GM18909 (cell line): ENCODE measurements at regions not wholly inside any gene's neighbourhood (a gene's known extent, or its start where the extent isn't known, plus 50 kb on each side); places are given as distances from the start of the nearest gene placed in this dataset.

Experiments used
- ATAC-seq: cut with Tn5 transposase; IDR thresholded peaks from one replicate; pipeline ENCODE4 v1.9.1; 2021; ENCODE audit warnings: mild to moderate bottlenecking; ENCODE audit not compliant: unreplicated experiment, poor library complexity

GRCh38 chr4:185966549-185966948 is 102.4 kb upstream of the TLR3 start:
- ATAC-seq = no peak

DNA sequence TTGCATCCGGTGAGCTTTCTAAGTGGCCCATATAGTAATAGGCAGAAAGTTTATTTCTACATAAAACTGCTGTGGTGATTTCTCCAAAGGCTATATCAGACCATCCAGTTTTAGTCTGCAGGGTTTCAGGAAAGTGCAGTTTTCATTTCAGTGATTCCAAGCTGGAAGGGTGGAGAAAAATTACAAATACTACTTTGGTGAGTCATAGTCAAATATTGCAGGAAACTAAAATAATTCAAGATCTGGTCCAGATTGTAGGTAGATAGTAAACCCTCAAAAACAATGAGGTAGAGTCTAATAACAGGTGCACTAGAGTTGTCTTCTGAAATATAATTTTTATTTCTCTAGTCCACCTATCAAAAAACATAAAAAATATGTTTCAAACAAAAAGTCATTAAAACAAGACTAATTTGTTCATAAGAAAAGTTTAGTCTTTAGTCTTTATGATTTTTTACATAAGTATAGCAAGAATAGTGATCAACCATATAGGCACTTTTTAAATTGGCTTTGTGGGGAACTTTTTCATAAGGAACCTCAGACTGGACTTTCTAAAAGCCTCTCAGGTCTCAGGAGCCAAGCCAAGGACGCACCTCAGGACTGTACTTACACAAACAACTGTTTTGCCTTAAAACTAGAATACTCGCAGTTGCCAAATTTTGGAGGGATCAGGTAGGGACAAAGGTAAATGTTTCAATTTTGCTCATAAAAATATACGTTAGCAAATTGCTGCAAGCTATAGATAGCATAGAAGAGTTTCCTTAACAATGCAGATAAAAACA is 101.8 kb upstream of the TLR3 start:
- no peak for ATAC-seq

DNA sequence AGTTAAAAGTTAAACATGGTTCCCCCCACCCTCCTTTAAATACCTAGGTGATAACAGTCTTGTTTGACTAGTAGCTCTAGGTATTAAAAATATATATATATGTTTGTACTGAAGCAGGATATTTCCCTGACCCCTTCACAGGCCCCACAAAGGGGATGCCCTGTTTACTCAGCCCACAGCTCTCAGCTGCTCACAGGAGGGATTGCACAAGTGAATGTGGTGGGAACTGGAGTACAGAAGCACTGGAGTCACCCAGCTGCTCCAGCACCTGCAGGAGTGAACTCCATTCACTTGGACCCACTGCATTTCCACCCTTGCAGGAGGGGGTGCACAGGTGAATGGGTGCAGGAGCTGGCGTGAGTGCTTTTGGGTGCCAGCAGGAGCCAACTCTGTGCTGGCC is 99.3 kb upstream of the TLR3 start:
- no peak for ATAC-seq

- ATAC-seq = no peak
Observed at GRCh38 chr4:185987961-185988627, 80.9 kb upstream of the TLR3 start.

- no peak for ATAC-seq
Observed at GRCh38 chr4:185991770-185992169, 77.2 kb upstream of the TLR3 start.

GRCh38 chr4:185992585-185992984 is 76.4 kb upstream of the TLR3 start:
- no peak for ATAC-seq

DNA sequence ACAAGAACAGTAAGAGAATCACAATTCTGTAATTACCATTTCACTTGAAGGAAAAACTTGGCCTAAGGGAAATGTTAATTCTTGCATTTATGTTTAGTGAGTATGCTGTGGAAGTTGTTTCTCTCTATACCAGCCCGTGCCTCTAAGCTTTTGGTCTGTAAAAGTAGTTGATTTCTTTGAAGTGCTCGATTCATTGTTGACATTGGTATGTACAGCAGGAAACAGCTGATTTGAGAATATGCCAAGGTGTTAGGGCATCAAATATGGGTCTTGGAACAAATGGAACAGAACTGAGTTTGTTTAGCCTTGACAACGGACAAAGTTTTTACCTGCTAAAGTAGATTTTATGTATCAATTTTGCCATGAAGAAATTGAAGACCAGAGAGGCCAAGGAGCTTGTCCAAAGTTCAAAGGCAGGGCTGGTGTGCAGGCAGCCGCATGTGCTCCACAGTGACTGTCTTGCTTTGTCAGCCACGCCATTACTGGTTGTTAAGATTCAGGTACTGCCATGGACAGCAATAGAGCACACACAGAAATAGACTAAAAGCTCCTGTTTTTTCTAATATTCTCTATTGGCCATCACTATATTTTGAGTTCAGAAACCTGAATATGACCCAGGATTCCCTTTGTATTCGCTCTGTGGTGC is 75.5 kb upstream of the TLR3 start:
- no peak for ATAC-seq

DNA sequence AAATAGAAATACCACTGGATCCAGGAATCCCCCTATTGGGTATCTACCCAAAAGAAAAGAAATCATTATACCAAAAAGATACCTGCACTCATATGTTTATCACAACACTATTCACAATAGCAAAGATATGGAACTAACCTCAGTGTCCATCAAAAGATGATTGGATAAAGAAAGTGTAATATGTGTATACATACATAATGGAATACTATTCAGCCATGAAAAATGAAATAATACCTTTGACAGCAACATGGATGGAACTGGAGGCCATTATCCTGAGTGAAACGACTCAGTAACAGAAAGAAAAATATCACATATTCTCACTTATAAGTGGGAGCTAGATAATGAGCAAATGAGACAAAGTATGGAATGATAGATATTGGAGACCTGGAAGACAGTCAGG is 74.2 kb upstream of the TLR3 start:
- ATAC-seq = no peak

DNA sequence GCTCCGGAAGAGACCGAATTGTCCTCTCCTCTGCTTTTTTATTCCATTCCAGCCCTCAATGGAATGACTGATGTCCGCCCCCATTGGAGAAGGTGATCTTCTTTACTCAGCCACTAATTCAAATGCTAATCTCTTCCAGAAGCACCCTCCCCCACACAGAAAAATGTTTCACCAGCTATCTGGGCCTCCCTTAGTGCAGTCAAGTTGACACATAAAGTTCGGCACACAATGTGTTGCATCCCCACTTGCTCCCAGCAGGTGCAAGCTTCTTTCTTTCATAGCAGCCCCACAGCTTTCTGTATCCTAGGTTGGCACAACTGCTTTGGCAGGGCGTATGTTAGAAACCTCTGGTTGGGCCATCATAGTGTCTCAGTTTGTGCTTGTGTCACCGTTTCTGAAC is 73.3 kb upstream of the TLR3 start:
- ATAC-seq = no peak

DNA sequence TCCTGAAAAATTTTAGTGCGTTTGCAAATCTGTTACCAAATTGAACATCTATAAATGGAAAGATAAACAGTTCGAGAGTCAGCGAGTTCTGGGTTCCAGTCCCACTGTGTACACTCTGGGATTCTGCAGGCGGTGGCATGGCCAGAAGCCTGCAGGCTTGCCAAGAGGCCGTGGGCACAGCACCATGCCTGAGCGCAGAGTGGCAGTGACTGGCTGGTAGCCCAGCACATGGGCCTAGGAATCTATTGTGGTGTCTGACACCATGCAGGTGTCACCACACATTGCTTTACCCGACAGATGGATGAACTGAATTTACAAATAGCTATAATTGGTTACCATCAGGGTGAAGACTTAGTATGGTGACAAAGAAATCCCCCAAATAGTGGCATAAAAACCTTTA is 71.7 kb upstream of the TLR3 start:
- ATAC-seq = no peak

- no peak for ATAC-seq
Observed at GRCh38 chr4:185998791-185999190, 70.2 kb upstream of the TLR3 start.

- ATAC-seq = no peak
Observed at GRCh38 chr4:185999207-185999606, 69.7 kb upstream of the TLR3 start.

DNA sequence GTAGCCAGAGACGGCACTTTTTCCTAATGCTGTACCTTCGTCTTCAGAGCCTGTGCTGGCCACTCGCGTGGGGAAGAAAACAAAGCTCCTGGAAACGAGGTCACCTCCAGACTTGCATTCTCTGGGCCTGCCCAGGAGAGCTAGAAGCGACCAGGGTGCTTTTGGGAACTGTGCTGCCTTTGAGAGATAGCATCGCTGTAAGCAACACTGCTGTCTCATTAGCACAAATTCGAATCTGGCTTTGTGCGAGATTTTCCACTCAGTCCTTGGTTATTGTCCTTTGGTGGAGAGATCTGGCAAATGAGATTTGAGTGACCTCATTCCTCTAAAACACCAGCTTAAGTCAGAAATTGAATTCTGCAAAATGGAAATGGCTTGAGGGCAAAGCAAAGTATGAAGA is 66.1 kb upstream of the TLR3 start:
- ATAC-seq = no peak

DNA sequence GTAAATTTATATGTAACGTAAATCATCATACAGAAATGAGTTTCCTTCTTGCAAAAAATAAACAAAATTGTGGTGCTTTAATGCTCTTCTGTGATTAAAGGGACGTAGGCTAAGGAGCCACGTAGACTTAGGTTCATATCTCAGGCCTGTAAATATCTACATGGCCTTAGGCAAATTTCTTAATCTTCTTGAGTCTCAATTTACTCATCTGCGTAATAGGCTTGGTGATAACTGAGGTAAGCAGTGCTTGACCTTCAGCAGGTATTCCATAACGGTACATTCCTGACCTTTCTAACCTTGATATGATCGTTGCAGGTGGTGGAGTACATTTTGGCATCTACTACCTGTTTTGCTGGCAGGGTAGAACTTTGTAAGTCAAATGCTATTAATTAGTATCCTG is 65.2 kb upstream of the TLR3 start:
- no peak for ATAC-seq

DNA sequence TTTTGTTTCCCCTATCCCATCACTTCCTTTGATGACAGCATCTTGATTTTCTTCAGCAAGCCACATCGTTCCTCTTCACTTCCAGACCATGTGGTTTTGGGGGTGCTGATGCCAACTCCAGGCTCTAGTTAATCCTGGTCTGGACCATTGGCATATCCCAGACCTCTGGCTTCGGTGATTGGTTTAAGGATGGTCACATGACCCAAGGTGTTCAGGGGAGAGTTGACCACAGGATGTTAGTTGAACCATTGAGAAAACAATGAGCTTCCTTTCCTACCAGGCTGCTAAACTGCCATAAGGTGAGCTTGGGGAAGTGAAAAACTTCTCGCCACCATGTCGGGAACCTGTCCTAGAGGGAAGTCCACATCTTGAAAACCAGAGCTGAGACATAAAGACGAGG is 60.9 kb upstream of the TLR3 start:
- no peak for ATAC-seq

DNA sequence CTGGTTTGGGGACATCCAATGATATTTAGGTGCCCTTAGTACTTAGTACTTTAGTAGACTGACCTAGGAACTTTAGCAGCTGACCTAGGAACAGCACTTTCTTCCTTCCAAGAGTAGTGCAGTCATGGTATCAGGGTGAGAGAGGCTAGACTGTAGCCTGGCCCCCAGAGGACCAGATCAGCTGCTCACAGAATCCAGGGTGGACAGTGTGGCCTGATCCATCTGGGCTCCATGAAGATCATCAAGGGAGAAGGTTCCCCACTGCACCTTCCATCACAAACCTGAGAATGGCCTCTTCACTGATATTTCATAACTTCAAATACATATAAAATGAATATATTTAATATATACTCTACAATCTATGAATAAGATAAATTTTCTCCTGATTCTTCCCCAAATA is 59.0 kb upstream of the TLR3 start:
- no peak for ATAC-seq

- ATAC-seq = no peak
Observed at GRCh38 chr4:186010821-186011220, 58.1 kb upstream of the TLR3 start.

DNA sequence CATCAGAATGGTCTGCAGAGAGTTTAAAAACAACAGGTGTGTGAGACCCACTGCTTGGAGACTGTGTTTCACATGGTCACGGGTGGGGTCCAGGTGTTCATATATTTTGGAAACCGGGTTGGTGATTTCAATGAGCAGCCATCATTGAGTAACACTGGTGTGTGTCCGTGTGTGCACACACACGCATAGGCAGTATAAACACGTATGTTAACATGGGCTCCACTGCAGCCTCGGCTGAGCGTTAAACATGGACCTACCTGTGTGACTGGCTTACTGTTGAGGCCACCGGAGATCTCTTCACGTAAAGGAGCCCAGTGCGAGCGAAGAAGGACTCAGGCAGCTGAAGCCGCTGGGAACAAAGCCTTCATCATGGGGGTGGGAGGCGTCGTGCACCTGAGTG is 56.9 kb upstream of the TLR3 start:
- no peak for ATAC-seq

- ATAC-seq = no peak
Observed at GRCh38 chr4:186013419-186014186, 55.4 kb upstream of the TLR3 start.

GRCh38 chr4:186015212-186015817 is 53.6 kb upstream of the TLR3 start:
- ATAC-seq = no peak

- ATAC-seq = no peak
Observed at GRCh38 chr4:186016796-186017195, 52.2 kb upstream of the TLR3 start.
